Subcutaneous abdominal adipose tissue (tissue), 5 donors: ENCODE measurements at regions not wholly inside any gene's neighbourhood (a gene's known extent, or its start where the extent isn't known, plus 50 kb on each side); places are given as distances from the start of the nearest gene placed in this dataset.

Experiments used
- H3K27ac ChIP-seq: one replicate; pipeline ENCODE4 v1.7.0; 2013; ENCODE audit warnings: low read depth, mild to moderate bottlenecking, inconsistent platforms, low read length, moderate library complexity
- H3K27me3 ChIP-seq, 5 donors: one replicate each; pipeline ENCODE4 v1.7.0; 2013; ENCODE audit warnings: low read length in 5 of 5, inconsistent platforms in 1 of 5; ENCODE audit not compliant: control insufficient read depth in 5 of 5, insufficient read depth in 4 of 5
- H3K36me3 ChIP-seq, 5 donors: one replicate each; pipeline ENCODE4 v1.7.0; 2013; ENCODE audit warnings: low read length in 5 of 5; ENCODE audit not compliant: control insufficient read depth in 5 of 5, insufficient read depth in 5 of 5
- H3K4me1 ChIP-seq, 5 donors: one replicate each; pipeline ENCODE4 v1.7.0; 2013; ENCODE audit warnings: low read length in 5 of 5, mild to moderate bottlenecking in 3 of 5, moderate library complexity in 1 of 5; ENCODE audit not compliant: control insufficient read depth in 5 of 5, insufficient read depth in 5 of 5
- H3K4me3 ChIP-seq, 5 donors: one replicate each; pipeline ENCODE4 v1.7.0; 2013; ENCODE audit warnings: low read length in 5 of 5, low read depth in 1 of 5
- H3K9ac ChIP-seq, 5 donors: one replicate each; pipeline ENCODE4 v1.7.0; 2013; ENCODE audit warnings: low read length in 5 of 5, mild to moderate bottlenecking in 4 of 5, moderate library complexity in 3 of 5
- H3K9me3 ChIP-seq, 5 donors: one replicate each; pipeline ENCODE4 v1.7.0; 2013; ENCODE audit warnings: low read length in 5 of 5; ENCODE audit not compliant: control insufficient read depth in 5 of 5
- donor health status: healthy.
- donor health status: healthy.
- donor health status: healthy.
- donor health status: healthy.
- donor health status: healthy.

- Histone ChIP-seq H3K36me3 (no peaks in the 10 kb centered on the region), H3K27ac (no peak overlapping the region), H3K4me1 (peaks cover 0 to 19% (median 12%) of the 10 kb centered on the region in 5 donors), H3K27me3 (peaks cover 0 to 5% (median 0%) of the 10 kb centered on the region in 5 donors), H3K4me3 (no peak overlapping the region), H3K9me3 (peaks cover 0 to 4% (median 0%) of the 10 kb centered on the region in 5 donors), H3K9ac (no peak overlapping the region)
Measured at GRCh38 chr10:124232686-124233545, 139.5 kb upstream of the CHST15 start.

DNA sequence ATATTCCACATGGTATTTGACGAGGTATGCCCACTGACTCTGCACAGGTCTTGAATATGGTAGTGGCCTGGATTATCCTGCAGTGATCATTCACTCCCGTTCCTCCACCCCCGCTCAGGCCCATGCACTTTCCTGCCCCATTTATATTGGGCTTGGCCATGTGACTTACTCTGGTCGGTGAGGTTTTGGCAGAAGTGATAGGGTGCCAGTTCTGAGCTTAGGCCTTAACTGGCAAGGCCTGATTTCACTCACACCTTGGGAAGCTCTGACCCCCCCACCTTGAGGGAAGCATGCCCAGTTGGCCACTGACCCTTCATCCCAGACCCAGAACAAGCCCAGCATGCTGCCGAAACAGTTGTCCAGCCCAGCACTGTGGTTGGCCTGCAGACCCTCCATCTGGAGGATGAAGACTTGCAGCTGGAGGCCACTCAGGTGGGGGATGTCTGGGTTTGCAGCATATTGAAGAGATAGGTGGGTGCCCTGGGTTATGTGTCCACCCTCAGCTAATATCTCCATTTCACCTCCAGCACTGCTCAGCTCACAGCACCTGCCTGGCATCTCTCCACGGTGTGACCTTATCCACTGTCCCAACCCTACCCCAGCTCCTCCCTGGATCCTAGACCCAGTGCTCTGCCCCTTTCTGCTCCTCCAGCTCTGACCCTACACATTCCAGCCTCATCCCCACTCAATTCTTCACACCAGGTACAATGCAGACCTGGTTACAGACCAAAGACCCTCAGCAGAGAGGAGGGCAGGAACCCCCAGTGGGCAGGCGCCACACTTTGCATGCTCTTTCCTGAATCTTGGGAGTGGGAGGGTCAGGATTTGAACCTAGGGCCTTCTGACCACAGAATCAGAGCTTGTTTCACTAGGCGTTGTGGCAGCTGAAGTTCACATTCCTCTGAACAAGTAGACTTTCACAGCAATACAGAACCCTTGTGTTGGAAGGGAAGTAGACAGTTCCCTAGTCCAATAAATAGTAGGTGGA lies 138.1 kb upstream of the CHST15 start:
- Histone ChIP-seq H3K4me1 (peaks cover 0 to 19% (median 12%) of the 10 kb centered on the region in 5 donors), H3K27me3 (peaks cover 0 to 5% (median 0%) of the 10 kb centered on the region in 5 donors), H3K9ac (no peak overlapping the region), H3K36me3 (no peaks in the 10 kb centered on the region), H3K27ac (no peak overlapping the region), H3K4me3 (no peak overlapping the region), H3K9me3 (peaks cover 0 to 2% (median 0%) of the 10 kb centered on the region in 5 donors)

DNA sequence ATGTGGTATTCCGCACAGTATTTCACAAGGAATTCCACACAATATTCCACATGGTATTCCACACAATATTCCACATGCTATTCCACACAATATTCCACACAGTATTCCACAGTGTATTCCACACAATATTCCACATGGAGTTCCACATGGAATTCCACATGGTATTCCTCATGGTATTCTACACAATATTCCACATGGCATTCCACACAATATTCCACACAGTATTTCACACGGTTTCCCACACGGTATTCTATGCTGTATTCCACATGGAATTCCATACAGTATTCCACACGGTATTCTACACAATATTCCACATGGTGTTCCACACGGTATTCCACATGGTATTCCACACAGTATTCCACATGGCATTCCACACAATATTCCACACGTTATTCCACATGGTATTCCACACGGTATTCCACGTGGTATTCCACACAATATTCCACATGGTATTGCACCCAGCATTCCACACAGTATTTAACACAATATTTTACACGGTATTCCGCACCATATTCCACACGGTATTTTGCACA lies 137.3 kb upstream of the CHST15 start:
- H3K9ac ChIP-seq = no peak overlapping the region
- H3K4me1 ChIP-seq = peaks cover 0 to 19% (median 12%) of the 10 kb centered on the region in 5 donors
- H3K27me3 ChIP-seq = peaks cover 0 to 5% (median 0%) of the 10 kb centered on the region in 5 donors
- H3K9me3 ChIP-seq = no peaks in the 10 kb centered on the region
- H3K27ac ChIP-seq = no peak overlapping the region
- no peak overlapping the region for H3K4me3 ChIP-seq
- no peaks in the 10 kb centered on the region for H3K36me3 ChIP-seq

GRCh38 chr10:124229989-124230634 lies 136.7 kb upstream of the CHST15 start:
- no peak overlapping the region for H3K4me3 ChIP-seq
- H3K27me3 ChIP-seq = peaks cover 0 to 5% (median 0%) of the 10 kb centered on the region in 5 donors
- no peaks in the 10 kb centered on the region for H3K9me3 ChIP-seq
- no peak overlapping the region for H3K27ac ChIP-seq
- no peaks in the 10 kb centered on the region for H3K36me3 ChIP-seq
- peaks cover 0 to 19% (median 12%) of the 10 kb centered on the region in 5 donors for H3K4me1 ChIP-seq
- no peak overlapping the region for H3K9ac ChIP-seq

DNA sequence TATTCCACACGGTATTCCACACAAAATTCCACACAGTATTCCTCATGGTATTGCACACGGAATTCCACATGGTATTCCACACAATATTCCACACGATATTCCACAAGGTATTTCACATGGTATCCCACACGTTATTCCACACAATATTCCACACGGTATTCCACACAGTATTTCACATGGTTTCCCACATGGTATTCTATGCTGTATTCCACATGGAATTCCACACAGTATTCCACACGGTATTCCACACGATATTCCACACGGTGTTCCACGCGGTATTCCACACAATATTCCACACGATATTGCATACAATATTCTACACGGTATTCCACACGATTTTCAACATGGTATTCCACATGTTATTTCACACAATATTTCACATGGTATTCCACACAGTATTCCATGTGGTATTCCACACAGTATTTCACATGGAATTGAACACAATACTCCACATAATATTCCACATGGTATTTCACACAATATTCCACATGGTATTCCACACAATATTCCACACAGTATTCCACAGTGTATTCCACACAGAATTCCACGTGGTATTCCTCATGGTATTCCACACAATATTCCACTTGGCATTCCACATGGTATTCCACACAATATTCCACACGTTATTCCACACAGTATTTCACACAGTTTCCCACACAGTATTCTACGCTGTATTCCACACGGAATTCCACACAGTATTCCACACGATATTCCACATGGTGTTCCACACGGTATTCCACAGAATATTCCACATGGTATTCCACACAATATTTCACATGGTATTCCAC lies 136.0 kb upstream of the CHST15 start:
- Histone ChIP-seq H3K9me3 (no peaks in the 10 kb centered on the region), H3K36me3 (no peaks in the 10 kb centered on the region), H3K4me3 (no peak overlapping the region), H3K9ac (no peak overlapping the region), H3K4me1 (peaks cover 0 to 19% (median 12%) of the 10 kb centered on the region in 5 donors), H3K27ac (no peak overlapping the region), H3K27me3 (peaks cover 0 to 5% (median 0%) of the 10 kb centered on the region in 5 donors)

- H3K9ac ChIP-seq = no peak overlapping the region
- no peak overlapping the region for H3K4me3 ChIP-seq
- H3K4me1 ChIP-seq = peaks cover 0 to 14% (median 10%) of the 10 kb centered on the region in 5 donors
- no peaks in the 10 kb centered on the region for H3K9me3 ChIP-seq
- H3K27ac ChIP-seq = no peak overlapping the region
- H3K36me3 ChIP-seq = no peaks in the 10 kb centered on the region
- no peaks in the 10 kb centered on the region for H3K27me3 ChIP-seq
Measured at GRCh38 chr10:124228471-124228870, 135.1 kb upstream of the CHST15 start.

DNA sequence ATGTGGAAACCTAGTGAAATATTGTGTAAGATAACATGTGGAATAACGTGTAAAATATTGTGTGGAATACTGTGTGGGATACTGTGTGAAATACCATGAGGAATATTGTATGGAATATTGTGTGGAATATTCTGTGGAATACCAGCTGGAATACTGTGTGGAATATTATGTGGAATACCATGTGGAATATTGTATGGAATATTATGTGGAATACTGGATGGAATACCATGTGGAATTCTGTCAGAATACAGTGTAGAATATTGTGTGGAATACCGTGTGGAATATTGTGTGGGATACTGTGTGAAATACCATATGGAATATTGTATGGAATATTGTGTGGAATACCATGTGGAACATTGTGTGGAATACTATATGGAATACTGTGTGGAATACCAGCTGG lies 134.6 kb upstream of the CHST15 start:
- H3K4me1 ChIP-seq = peaks cover 0 to 14% (median 5%) of the 10 kb centered on the region in 5 donors
- H3K4me3 ChIP-seq = no peak overlapping the region
- no peaks in the 10 kb centered on the region for H3K36me3 ChIP-seq
- H3K9me3 ChIP-seq = no peaks in the 10 kb centered on the region
- no peak overlapping the region for H3K9ac ChIP-seq
- H3K27me3 ChIP-seq = peaks cover 0 to 1% (median 0%) of the 10 kb centered on the region in 5 donors
- no peak overlapping the region for H3K27ac ChIP-seq

DNA sequence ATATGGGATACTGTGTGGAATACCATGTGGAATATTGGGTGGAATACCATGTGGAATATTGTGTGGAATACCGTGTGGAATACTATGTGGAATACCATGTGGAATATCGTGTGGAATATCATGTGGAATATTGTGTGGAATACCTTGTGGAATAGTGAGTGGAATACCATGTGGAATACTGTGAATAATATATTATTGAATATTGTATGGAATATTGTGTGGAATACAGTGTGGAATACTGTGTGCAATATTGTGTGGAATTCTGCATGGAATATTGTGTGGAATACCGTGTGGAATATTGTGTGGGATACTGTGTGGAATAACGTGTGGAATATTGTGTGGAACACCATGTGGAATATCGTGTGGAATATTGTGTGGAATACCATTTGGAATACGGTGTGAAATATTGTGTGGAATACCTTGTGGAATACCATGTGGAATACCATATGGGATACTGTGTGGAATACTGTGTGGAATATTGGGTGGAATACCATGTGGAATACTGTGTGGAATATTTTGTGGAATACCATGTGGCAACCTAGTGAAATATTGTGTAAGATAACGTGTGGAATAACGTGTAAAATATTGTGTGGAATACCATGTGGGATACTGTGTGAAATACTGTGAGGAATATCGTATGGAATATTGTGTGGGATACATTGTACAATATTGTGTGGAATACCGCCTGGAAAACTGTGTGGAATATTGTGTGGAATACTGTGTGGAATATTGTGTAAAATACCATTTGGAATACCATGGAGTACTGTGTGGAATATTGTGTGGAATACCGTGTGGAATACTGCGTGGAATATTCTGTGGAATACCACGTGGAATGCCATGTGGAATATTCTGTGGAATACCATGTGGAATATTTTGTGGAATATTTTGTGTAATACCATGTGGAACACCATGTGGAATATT lies 133.9 kb upstream of the CHST15 start:
- no peaks in the 10 kb centered on the region for H3K9me3 ChIP-seq
- no peak overlapping the region for H3K9ac ChIP-seq
- H3K4me1 ChIP-seq = peaks cover 0 to 14% (median 3%) of the 10 kb centered on the region in 5 donors
- no peak overlapping the region for H3K27ac ChIP-seq
- peaks cover 0 to 7% (median 3%) of the 10 kb centered on the region in 5 donors for H3K27me3 ChIP-seq
- H3K4me3 ChIP-seq = no peak overlapping the region
- no peaks in the 10 kb centered on the region for H3K36me3 ChIP-seq
